Retinal pigment epithelial cell (primary cell): ENCODE measurements at regions not wholly inside any gene's neighbourhood (a gene's known extent, or its start where the extent isn't known, plus 50 kb on each side); places are given as distances from the start of the nearest gene placed in this dataset.
"Not testable (repeated sequence)": the region's sequence is repeated elsewhere in the genome, so short reads cannot be mapped to it uniquely, and the experiment has no call there.

ENCODE experiments used
- DNase-seq: peaks from one replicate; pipeline ENCODE4 v3.0.0-alpha.2; 2010; ENCODE audit warnings: low read depth
- H3K4me3 ChIP-seq: 2 replicates; pipeline ENCODE4 v1.5.1; 2011; ENCODE audit warnings: mild to moderate bottlenecking, low read length, control low read depth, moderate library complexity
- CTCF ChIP-seq: conservative IDR thresholded peaks from 2 replicates; pipeline ENCODE4 v1.5.1; 2011; ENCODE audit warnings: low read depth, low read length, control low read depth, inconsistent platforms

- no peak overlapping the region for H3K4me3 ChIP-seq
- TF ChIP-seq CTCF = no peak
- DNase-seq = no peak
Observed at GRCh38 chr12:124677552-124678356, 110.3 kb upstream of the NCOR2 start.

- TF ChIP-seq CTCF = no peak
- H3K4me3 ChIP-seq = no peak overlapping the region
- DNase-seq = no peak
Observed at GRCh38 chr12:124676714-124677462, 109.5 kb upstream of the NCOR2 start.

- no peak for DNase-seq
- TF ChIP-seq CTCF = no peak
- no peak overlapping the region for H3K4me3 ChIP-seq
Observed at GRCh38 chr12:124675881-124676713, 108.7 kb upstream of the NCOR2 start.

GRCh38 chr12:124674937-124675336 is 107.5 kb upstream of the NCOR2 start:
- TF ChIP-seq CTCF = no peak
- H3K4me3 ChIP-seq = no peak overlapping the region
- no peak for DNase-seq

- DNase-seq = no peak
- TF ChIP-seq CTCF = no peak
- H3K4me3 ChIP-seq = no peak overlapping the region
Observed at GRCh38 chr12:124673801-124674617, 106.6 kb upstream of the NCOR2 start.

- DNase-seq, H3K4me3 ChIP-seq: not testable (repeated sequence)
Observed at GRCh38 chr12:124669271-124669721, 101.9 kb upstream of the NCOR2 start.
